SJSA1 (cell line): ENCODE measurements at regions not wholly inside any gene's neighbourhood (a gene's known extent, or its start where the extent isn't known, plus 50 kb on each side); places are given as distances from the start of the nearest gene placed in this dataset.

ENCODE experiments used
- DNase-seq, 2 experiments: peaks; one replicate each; pipeline ENCODE4 v3.0.0-alpha.2; 2015 to 2020; ENCODE audit warnings: low spot score in 2 of 2, low read depth in 1 of 2
- H3K27ac ChIP-seq: fragments of 250-450 bp; sonication (Bioruptor Pico); 2 replicates; pipeline ENCODE4 v1.5.1; 2020; ENCODE audit warnings: mild to moderate bottlenecking, moderate library complexity
- H3K27me3 ChIP-seq: fragments of 250-450 bp; sonication (Bioruptor Pico); replicated peaks from 2 replicates; pipeline ENCODE4 v1.5.1; 2020; ENCODE audit warnings: mild to moderate bottlenecking, moderate library complexity
- H3K36me3 ChIP-seq: fragments of 250-450 bp; sonication (Bioruptor Pico); 2 replicates; pipeline ENCODE4 v1.5.1; 2020; ENCODE audit warnings: mild to moderate bottlenecking
- H3K4me1 ChIP-seq: fragments of 250-450 bp; sonication (Bioruptor Pico); replicated peaks from 2 replicates; pipeline ENCODE4 v1.6.1; 2021; ENCODE audit warnings: mild to moderate bottlenecking
- H3K4me3 ChIP-seq: fragments of 250-450 bp; sonication (Bioruptor Pico); 2 replicates; pipeline ENCODE4 v1.5.1; 2020; ENCODE audit warnings: mild to moderate bottlenecking
- H3K9me3 ChIP-seq: fragments of 250-450 bp; sonication (Bioruptor Pico); replicated peaks from 2 replicates; pipeline ENCODE4 v1.5.1; 2020; ENCODE audit warnings: mild to moderate bottlenecking

GRCh38 chr21:41626021-41626420, 118.1 kb upstream of the TMPRSS2 start:
- Histone ChIP-seq H3K27me3 (no peaks in the 10 kb centered on the region), H3K9me3 (0 out of 2 replicates have a peak, but pooled peaks cover 5% of the 10 kb centered on the region), H3K4me1 (peaks cover 28% of the 10 kb centered on the region), H3K4me3 (no peak overlapping the region), H3K36me3 (no peaks in the 10 kb centered on the region), H3K27ac (no peak overlapping the region)
- no peak for DNase-seq

DNA sequence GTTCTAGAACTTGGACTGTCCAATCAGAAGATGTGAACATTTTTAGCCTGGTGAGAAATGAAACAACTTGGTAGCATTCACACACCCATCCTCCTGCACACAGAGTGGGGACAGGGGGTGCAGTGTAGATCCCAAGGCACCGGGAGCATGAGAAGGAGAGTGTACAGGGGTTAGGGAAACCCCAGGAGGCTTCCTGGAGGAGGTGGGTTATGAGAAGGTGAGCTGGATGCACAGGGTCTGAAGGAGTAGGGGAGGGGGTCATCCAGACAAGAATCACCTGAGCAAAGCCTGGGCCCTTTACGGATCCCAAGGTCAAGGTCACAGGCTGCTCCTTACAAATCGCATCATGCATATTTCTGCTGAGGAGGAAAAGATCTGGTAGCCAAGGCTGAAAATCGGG, 117.5 kb upstream of the TMPRSS2 start:
- H3K27me3 ChIP-seq = no peaks in the 10 kb centered on the region

DNA sequence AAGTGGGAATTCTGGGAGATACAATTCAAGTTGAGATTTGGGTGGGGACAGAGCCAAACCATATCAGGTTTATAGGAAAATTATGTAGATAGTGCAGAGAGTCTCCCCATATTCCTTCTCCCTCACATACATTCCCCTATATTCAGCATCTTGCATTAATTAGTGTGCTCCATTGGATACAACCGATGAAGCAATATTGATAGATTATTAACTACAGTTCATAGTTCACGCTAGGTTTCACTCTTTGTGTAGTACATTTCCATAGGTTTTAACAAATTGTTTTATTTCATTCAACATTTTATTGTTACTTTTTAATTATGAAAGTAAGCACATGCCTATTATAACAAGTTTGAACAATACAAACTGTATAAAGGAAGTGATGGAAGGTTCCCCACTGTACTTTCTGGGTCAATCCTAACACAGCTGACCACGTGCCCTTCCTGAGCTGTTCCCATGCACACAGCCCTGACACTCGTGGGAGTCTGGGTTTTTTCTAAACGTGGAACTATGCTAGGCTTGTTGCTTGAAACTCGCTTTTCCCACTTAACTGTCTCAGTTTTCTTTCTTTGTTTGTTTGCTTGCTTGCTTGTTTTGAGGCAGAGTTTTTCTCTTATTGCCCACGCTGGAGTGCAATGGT, 116.8 kb upstream of the TMPRSS2 start:
- DNase-seq = no peak

More for the DNA sequence above, 117.5 kb upstream of the TMPRSS2 start:
- H3K4me3 ChIP-seq = no peak overlapping the region
- H3K4me1 ChIP-seq = peaks cover 22% of the 10 kb centered on the region
- no peaks in the 10 kb centered on the region for H3K36me3 ChIP-seq
- no peak for DNase-seq
- H3K27ac ChIP-seq = no peak overlapping the region
- 0 out of 2 replicates have a peak, but pooled peaks cover 5% of the 10 kb centered on the region for H3K9me3 ChIP-seq

GRCh38 chr21:41623945-41624344, 116.0 kb upstream of the TMPRSS2 start:
- DNase-seq = no peak
- Histone ChIP-seq H3K36me3 (no peaks in the 10 kb centered on the region), H3K4me1 (peaks cover 16% of the 10 kb centered on the region), H3K27ac (no peak overlapping the region), H3K27me3 (no peaks in the 10 kb centered on the region), H3K9me3 (no peaks in the 10 kb centered on the region), H3K4me3 (no peak overlapping the region)

More for the DNA sequence above, 116.8 kb upstream of the TMPRSS2 start:
- peaks cover 16% of the 10 kb centered on the region for H3K4me1 ChIP-seq
- H3K27ac ChIP-seq = no peak overlapping the region
- H3K4me3 ChIP-seq = no peak overlapping the region
- 0 out of 2 replicates have a peak, but pooled peaks cover 5% of the 10 kb centered on the region for H3K9me3 ChIP-seq
- H3K27me3 ChIP-seq = no peaks in the 10 kb centered on the region
- H3K36me3 ChIP-seq = no peaks in the 10 kb centered on the region

GRCh38 chr21:41622831-41623548, 115.0 kb upstream of the TMPRSS2 start:
- Histone ChIP-seq H3K36me3 (no peaks in the 10 kb centered on the region), H3K27me3 (no peaks in the 10 kb centered on the region), H3K4me1 (peaks cover 12% of the 10 kb centered on the region), H3K4me3 (no peak overlapping the region), H3K9me3 (no peaks in the 10 kb centered on the region), H3K27ac (peak overlapping the region; percentile 22; the same call in 1 of the 2 replicates)
- peak; percentile 55 to 78 for DNase-seq

DNA sequence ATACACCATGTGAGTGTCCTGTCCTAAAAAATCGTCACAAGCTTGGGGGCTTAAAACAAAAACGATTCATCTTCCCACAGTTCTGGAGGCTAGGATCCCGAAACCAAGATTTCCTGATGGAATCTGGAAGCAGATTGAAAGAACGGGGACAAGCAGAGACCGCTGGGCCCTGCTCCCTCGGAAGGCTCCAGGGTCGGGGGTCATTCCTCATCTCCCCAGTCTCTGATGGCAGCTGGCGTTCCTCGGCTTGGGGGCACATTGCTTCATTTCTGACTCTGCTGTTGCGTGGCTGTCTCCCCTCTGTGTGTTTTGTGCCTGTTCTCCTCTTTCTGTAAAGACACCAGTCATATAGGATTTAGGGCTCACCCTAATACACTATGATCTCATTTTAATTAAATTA, 114.2 kb upstream of the TMPRSS2 start:
- no peak overlapping the region for H3K4me3 ChIP-seq

GRCh38 chr21:41621513-41621912, 113.6 kb upstream of the TMPRSS2 start:
- peaks cover 16% of the 10 kb centered on the region for H3K4me1 ChIP-seq
- no peak for DNase-seq
- no peaks in the 10 kb centered on the region for H3K36me3 ChIP-seq
- no peak overlapping the region for H3K4me3 ChIP-seq
- H3K9me3 ChIP-seq = no peaks in the 10 kb centered on the region
- H3K27me3 ChIP-seq = no peaks in the 10 kb centered on the region
- H3K27ac ChIP-seq = no peak overlapping the region

More for the DNA sequence above, 114.2 kb upstream of the TMPRSS2 start:
- H3K36me3 ChIP-seq = no peaks in the 10 kb centered on the region
- H3K27me3 ChIP-seq = no peaks in the 10 kb centered on the region
- peaks cover 12% of the 10 kb centered on the region for H3K4me1 ChIP-seq
- H3K27ac ChIP-seq = no peak overlapping the region
- no peaks in the 10 kb centered on the region for H3K9me3 ChIP-seq
- DNase-seq = no peak

DNA sequence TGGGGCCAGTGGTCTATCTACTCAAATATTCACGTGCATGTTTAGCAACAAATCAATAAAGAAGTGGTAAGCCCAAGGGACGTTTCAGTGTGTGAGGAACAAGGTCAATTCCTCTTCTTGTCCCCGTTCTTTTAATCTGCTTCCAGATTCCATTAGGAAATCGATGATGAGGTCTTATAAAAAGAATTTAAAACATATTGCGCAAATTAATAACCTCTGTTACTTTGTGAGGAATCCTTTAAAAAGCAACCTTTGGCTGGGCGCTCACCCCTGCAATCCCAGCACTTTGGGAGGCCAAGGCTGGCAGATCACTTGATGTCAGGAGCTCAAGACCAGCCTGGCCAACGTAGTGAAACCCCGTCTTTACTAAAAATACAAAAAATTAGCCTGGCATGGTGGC, 113.0 kb upstream of the TMPRSS2 start:
- no peak for DNase-seq
- Histone ChIP-seq H3K4me3 (no peak overlapping the region), H3K4me1 (peaks cover 21% of the 10 kb centered on the region), H3K27ac (no peak overlapping the region), H3K27me3 (no peaks in the 10 kb centered on the region), H3K36me3 (no peaks in the 10 kb centered on the region), H3K9me3 (no peaks in the 10 kb centered on the region)

DNA sequence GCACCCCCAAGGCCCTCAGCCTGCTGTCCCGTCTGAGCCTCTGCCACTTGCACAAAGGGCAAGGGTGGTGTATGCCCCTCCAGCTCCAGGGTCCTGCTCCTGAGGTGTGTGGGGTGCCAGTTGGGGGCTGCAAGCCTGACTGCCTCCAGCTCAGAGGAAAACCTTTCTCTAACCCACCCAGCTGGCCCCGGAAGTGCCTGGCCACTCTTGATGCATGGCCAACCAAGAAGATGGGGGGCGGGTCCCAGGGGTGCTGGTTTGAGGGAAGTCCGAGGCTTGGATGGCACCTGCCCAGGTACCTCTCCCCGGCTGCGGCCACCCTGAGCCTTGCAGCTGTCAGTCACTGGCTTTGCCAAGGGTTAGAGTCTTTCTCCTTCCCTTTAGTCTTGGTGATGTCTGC, 112.6 kb upstream of the TMPRSS2 start:
- H3K4me1 ChIP-seq = peaks cover 26% of the 10 kb centered on the region
- H3K27ac ChIP-seq = no peak overlapping the region
- H3K4me3 ChIP-seq = no peak overlapping the region

DNA sequence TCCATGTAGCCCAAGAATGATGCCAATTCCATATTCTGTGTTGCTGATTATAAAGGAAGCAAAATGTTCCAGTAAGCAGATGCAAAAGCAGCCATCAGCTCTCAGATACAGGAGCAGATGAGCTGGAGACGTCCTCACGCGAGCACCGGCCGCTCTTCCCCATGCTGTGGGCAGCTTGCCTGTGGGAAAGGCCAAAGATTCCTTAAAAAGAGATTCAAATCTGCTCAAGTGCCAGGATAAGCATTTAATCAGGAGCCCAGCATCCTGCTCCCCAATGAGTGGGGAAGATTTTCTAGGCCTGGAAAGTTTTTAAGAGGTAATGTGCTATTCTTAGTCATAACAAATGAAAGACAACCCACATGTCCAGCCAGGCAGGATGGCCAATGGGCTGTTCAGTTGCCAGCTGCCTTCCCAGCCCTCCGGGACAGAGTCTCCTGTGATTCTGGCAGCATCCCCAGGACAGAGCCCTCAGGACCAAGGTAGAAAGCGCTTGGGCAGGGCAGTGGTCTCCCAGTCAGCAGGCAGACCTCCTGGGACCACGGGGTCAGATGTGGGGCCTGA, 108.2 kb upstream of the TMPRSS2 start:
- Histone ChIP-seq H3K4me1 (peaks cover 33% of the 10 kb centered on the region), H3K4me3 (no peak overlapping the region)

More for the DNA sequence above, 112.6 kb upstream of the TMPRSS2 start:
- no peaks in the 10 kb centered on the region for H3K36me3 ChIP-seq
- H3K9me3 ChIP-seq = no peaks in the 10 kb centered on the region
- no peaks in the 10 kb centered on the region for H3K27me3 ChIP-seq
- DNase-seq = no peak

DNA sequence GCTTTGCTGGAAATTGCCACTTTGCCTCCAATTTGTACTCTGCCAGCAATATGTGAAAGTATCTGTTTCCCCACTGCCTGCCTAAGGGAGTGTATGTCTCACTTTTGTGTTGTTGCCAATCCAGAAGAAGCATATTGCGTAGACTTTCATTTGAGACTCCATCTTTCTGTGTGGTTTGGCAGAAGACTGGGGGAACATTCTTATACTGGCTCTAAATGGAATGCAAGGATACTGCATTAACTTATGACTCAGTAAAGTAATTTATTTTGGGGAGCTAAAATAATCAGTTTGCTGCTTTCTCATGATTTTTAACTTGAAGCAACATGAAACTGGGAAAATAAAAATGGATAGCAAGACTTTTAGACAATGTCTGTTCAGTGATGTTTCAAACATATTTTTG, 107.7 kb upstream of the TMPRSS2 start:
- peak in 1 of 2 experiments; percentile 59 for DNase-seq
- Histone ChIP-seq H3K36me3 (no peaks in the 10 kb centered on the region), H3K4me1 (peaks cover 36% of the 10 kb centered on the region), H3K27ac (peak overlapping the region; percentile 73), H3K27me3 (no peaks in the 10 kb centered on the region), H3K4me3 (no peak overlapping the region), H3K9me3 (no peaks in the 10 kb centered on the region)

More for the DNA sequence above, 108.2 kb upstream of the TMPRSS2 start:
- Histone ChIP-seq H3K9me3 (no peaks in the 10 kb centered on the region), H3K36me3 (no peaks in the 10 kb centered on the region), H3K27ac (peak overlapping the region; percentile 73), H3K27me3 (no peaks in the 10 kb centered on the region)
- DNase-seq = peak in 1 of 2 experiments; percentile 50

GRCh38 chr21:41614511-41614910, 106.6 kb upstream of the TMPRSS2 start:
- H3K9me3 ChIP-seq = no peaks in the 10 kb centered on the region
- H3K27ac ChIP-seq = no peak overlapping the region
- H3K27me3 ChIP-seq = no peaks in the 10 kb centered on the region
- no peaks in the 10 kb centered on the region for H3K36me3 ChIP-seq
- H3K4me3 ChIP-seq = no peak overlapping the region
- no peak for DNase-seq
- H3K4me1 ChIP-seq = peaks cover 38% of the 10 kb centered on the region

- H3K4me3 ChIP-seq = no peak overlapping the region
- peaks cover 38% of the 10 kb centered on the region for H3K4me1 ChIP-seq
- H3K9me3 ChIP-seq = no peaks in the 10 kb centered on the region
- peak overlapping the region; percentile 38; the same call in 1 of the 2 replicates for H3K27ac ChIP-seq
- DNase-seq = no peak
- H3K27me3 ChIP-seq = no peaks in the 10 kb centered on the region
- no peaks in the 10 kb centered on the region for H3K36me3 ChIP-seq
Measured at GRCh38 chr21:41613533-41613909, 105.6 kb upstream of the TMPRSS2 start.
